HG03439 (cell line): ENCODE measurements at regions not wholly inside any gene's neighbourhood (a gene's known extent, or its start where the extent isn't known, plus 50 kb on each side); places are given as distances from the start of the nearest gene placed in this dataset.
"Not testable (repeated sequence)": the region's sequence is repeated elsewhere in the genome, so short reads cannot be mapped to it uniquely, and the experiment has no call there.

Source experiments
- ATAC-seq: cut with Tn5 transposase; IDR thresholded peaks from one replicate; pipeline ENCODE4 v1.9.1; 2021; ENCODE audit warnings: mild to moderate bottlenecking, moderate library complexity; ENCODE audit not compliant: unreplicated experiment

- no peak for ATAC-seq
Measured at GRCh38 chr2:176780348-176780747, 432.2 kb upstream of the HNRNPA3 start.

GRCh38 chr2:176781570-176782217 is 430.9 kb upstream of the HNRNPA3 start:
- ATAC-seq: no peak

GRCh38 chr2:176784633-176785200 is 427.9 kb upstream of the HNRNPA3 start:
- ATAC-seq: no peak

GRCh38 chr2:176789751-176790150 is 422.8 kb upstream of the HNRNPA3 start:
- ATAC-seq: no peak

GRCh38 chr2:176790468-176790867 is 422.1 kb upstream of the HNRNPA3 start:
- no peak for ATAC-seq

GRCh38 chr2:176793792-176794191 is 418.8 kb upstream of the HNRNPA3 start:
- ATAC-seq: no peak

GRCh38 chr2:176794392-176794791 is 418.2 kb upstream of the HNRNPA3 start:
- ATAC-seq: no peak

- ATAC-seq: no peak
Measured at GRCh38 chr2:176795823-176796222, 416.8 kb upstream of the HNRNPA3 start.

GRCh38 chr2:176796677-176797076 is 415.9 kb upstream of the HNRNPA3 start:
- ATAC-seq: not testable (repeated sequence)

- no peak for ATAC-seq
Measured at GRCh38 chr2:176804392-176804791, 408.2 kb upstream of the HNRNPA3 start.

- ATAC-seq: no peak
Measured at GRCh38 chr2:176805345-176805744, 407.2 kb upstream of the HNRNPA3 start.

GRCh38 chr2:176812246-176812775 is 400.3 kb upstream of the HNRNPA3 start:
- no peak for ATAC-seq

- no peak for ATAC-seq
Measured at GRCh38 chr2:176813156-176813555, 399.4 kb upstream of the HNRNPA3 start.

GRCh38 chr2:176813621-176814049 is 399.0 kb upstream of the HNRNPA3 start:
- ATAC-seq: no peak

GRCh38 chr2:176814274-176814673 is 398.3 kb upstream of the HNRNPA3 start:
- ATAC-seq: no peak

GRCh38 chr2:176814740-176815367 is 397.7 kb upstream of the HNRNPA3 start:
- ATAC-seq: no peak

- ATAC-seq: no peak
Measured at GRCh38 chr2:176817061-176817565, 395.5 kb upstream of the HNRNPA3 start.

- ATAC-seq: no peak
Measured at GRCh38 chr2:176818076-176818475, 394.5 kb upstream of the HNRNPA3 start.

- no peak for ATAC-seq
Measured at GRCh38 chr2:176818617-176819016, 394.0 kb upstream of the HNRNPA3 start.

- ATAC-seq: no peak
Measured at GRCh38 chr2:176819306-176819705, 393.3 kb upstream of the HNRNPA3 start.

- ATAC-seq: no peak
Measured at GRCh38 chr2:176820371-176820932, 392.1 kb upstream of the HNRNPA3 start.

GRCh38 chr2:176821350-176821749 is 391.2 kb upstream of the HNRNPA3 start:
- ATAC-seq: no peak
